Hepatocyte (in vitro differentiated cells): ENCODE measurements at regions not wholly inside any gene's neighbourhood (a gene's known extent, or its start where the extent isn't known, plus 50 kb on each side); places are given as distances from the start of the nearest gene placed in this dataset.

Experiments used
- EZH2phosphoT487 ChIP-seq: fragments of 200-600 bp; sonication (generic); IDR thresholded peaks from one replicate; pipeline ENCODE4 v1.6.1; 2018; ENCODE audit warnings: antibody characterized with exemption, mild to moderate bottlenecking, low read depth, moderate library complexity; ENCODE audit not compliant: unreplicated experiment, severe bottlenecking
- TF ChIP-seq, protein P1 (sequence below): fragments of 200-600 bp; sonication (generic); IDR thresholded peaks from 2 replicates; pipeline ENCODE4 v1.5.1; 2016; ENCODE audit warnings: antibody characterized with exemption, mild to moderate bottlenecking; ENCODE audit not compliant: poor library complexity

DNA sequence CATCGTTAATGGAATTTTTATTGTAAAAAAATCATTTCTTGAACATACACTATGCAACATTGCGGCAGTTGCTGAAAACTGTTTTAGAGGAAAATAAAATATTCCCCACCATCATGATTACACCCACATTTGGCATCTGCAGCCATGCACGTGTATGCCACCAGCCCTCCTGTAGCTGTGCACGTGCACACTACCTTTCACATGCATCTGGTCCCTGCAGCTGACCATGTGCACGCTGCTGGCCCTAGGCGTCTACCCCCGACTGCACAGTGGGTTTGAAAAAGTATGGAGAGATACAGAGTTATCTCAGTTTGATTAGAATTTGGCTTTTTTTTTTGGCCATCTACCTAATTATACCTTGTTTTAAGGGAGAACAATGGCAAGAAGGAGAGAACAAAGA is 569.8 kb upstream of the IGFBP7 start:
- TF ChIP-seq, protein P1, sequence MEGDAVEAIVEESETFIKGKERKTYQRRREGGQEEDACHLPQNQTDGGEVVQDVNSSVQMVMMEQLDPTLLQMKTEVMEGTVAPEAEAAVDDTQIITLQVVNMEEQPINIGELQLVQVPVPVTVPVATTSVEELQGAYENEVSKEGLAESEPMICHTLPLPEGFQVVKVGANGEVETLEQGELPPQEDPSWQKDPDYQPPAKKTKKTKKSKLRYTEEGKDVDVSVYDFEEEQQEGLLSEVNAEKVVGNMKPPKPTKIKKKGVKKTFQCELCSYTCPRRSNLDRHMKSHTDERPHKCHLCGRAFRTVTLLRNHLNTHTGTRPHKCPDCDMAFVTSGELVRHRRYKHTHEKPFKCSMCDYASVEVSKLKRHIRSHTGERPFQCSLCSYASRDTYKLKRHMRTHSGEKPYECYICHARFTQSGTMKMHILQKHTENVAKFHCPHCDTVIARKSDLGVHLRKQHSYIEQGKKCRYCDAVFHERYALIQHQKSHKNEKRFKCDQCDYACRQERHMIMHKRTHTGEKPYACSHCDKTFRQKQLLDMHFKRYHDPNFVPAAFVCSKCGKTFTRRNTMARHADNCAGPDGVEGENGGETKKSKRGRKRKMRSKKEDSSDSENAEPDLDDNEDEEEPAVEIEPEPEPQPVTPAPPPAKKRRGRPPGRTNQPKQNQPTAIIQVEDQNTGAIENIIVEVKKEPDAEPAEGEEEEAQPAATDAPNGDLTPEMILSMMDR = no peak
- TF ChIP-seq EZH2phosphoT487 = no peak
